A673 (cell line): ENCODE measurements at regions not wholly inside any gene's neighbourhood (a gene's known extent, or its start where the extent isn't known, plus 50 kb on each side); places are given as distances from the start of the nearest gene placed in this dataset.

Source experiments
- BruUV-seq: library from RNA; stranded (reverse); fragments of 400-500 nt; replicated peaks from 2 replicates; lab custom pipeline; 2021; lab: Mats Ljungman, UMichigan
- CTCF ChIA-PET: fragments of 300-600 bp; sonication (Branson Sonifier 250); formaldehyde crosslinking; loops from one replicate; lab custom pipeline; 2022; ENCODE audit warnings: antibody characterized with exemption; lab: Charles Lee
- POLR2A ChIA-PET: fragments of 300-600 bp; sonication (Branson Sonifier 250); formaldehyde crosslinking; loops from one replicate; lab custom pipeline; 2022; ENCODE audit warnings: antibody characterized with exemption; ENCODE audit not compliant: low non-redundant PET; lab: Charles Lee
- DNase-seq: peaks from one replicate; pipeline ENCODE4 v3.0.0-alpha.2; 2015; ENCODE audit warnings: low spot score
- H3K27ac ChIP-seq: fragments of 200-600 bp; sonication (generic); 2 replicates; pipeline ENCODE4 v1.5.1; 2016; ENCODE audit warnings: mixed run types, low read depth, mild to moderate bottlenecking, mixed read lengths, antibody characterized with exemption, low read length; ENCODE audit not compliant: poor library complexity, severe bottlenecking
- H3K27me3 ChIP-seq: fragments of 200-600 bp; sonication (generic); replicated peaks from 2 replicates; pipeline ENCODE4 v1.6.1; 2017; ENCODE audit warnings: mixed run types, low read depth, mild to moderate bottlenecking, mixed read lengths, antibody characterized with exemption, low read length; ENCODE audit not compliant: insufficient read depth, poor library complexity
- H3K36me3 ChIP-seq: fragments of 200-600 bp; sonication (generic); 2 replicates; pipeline ENCODE4 v1.6.1; 2016; ENCODE audit warnings: mixed run types, mild to moderate bottlenecking, mixed read lengths, antibody characterized with exemption, low read length; ENCODE audit not compliant: insufficient read depth, poor library complexity, severe bottlenecking
- H3K4me1 ChIP-seq: fragments of 200-600 bp; sonication (generic); 2 replicates; pipeline ENCODE4 v1.6.1; 2017; ENCODE audit warnings: mixed run types, mild to moderate bottlenecking, mixed read lengths, antibody characterized with exemption, low read length; ENCODE audit not compliant: insufficient read depth, poor library complexity, severe bottlenecking
- H3K4me3 ChIP-seq: fragments of 200-600 bp; sonication (generic); 2 replicates; pipeline ENCODE4 v1.5.1; 2016; ENCODE audit warnings: low read depth, mixed run types, mild to moderate bottlenecking, mixed read lengths, low read length; ENCODE audit not compliant: poor library complexity, severe bottlenecking
- H3K9me3 ChIP-seq: fragments of 200-600 bp; sonication (generic); 2 replicates; pipeline ENCODE4 v1.6.1; 2016; ENCODE audit warnings: mixed run types, low read depth, mild to moderate bottlenecking, mixed read lengths, antibody characterized with exemption, low read length; ENCODE audit not compliant: poor library complexity, severe bottlenecking
- CTCF ChIP-seq: fragments of 300-800, 200-600 bp; sonication (generic); conservative IDR thresholded peaks from 2 replicates; pipeline ENCODE4 v1.5.1; 2017; ENCODE audit warnings: low read depth, mild to moderate bottlenecking, antibody characterized with exemption, low read length, moderate library complexity, mixed read lengths
- EZH2 ChIP-seq: fragments of 200-600 bp; sonication (generic); IDR thresholded peaks from 2 replicates; pipeline ENCODE4 v1.6.1; 2017; ENCODE audit warnings: borderline replicate concordance, low read depth, mild to moderate bottlenecking, mixed read lengths, antibody characterized with exemption, low read length; ENCODE audit not compliant: poor library complexity, severe bottlenecking
- intact Hi-C: fragments of 100-400 bp; cut with micrococcal nuclease; formaldehyde crosslinking; loops from one replicate; pipeline ENCODE4 v1.10.0; 2022; ENCODE audit not compliant: unreplicated experiment

GRCh38 chr2:56088411-56088810, 95.4 kb upstream of the CCDC85A start:
- no peak overlapping the region for H3K27ac ChIP-seq
- TF ChIP-seq EZH2 = no peak
- TF ChIP-seq CTCF = no peak
- CTCF ChIA-PET = no interaction called here
- no peak overlapping the region for H3K4me3 ChIP-seq
- no peaks in the 10 kb centered on the region for H3K36me3 ChIP-seq
- DNase-seq = no peak
- H3K9me3 ChIP-seq = no peaks in the 10 kb centered on the region
- H3K27me3 ChIP-seq = peaks cover 16% of the 10 kb centered on the region
- POLR2A ChIA-PET = interaction anchor here (0.8 kb wide), 1 partner anchor 1534 kb away, joined by 4 read pairs; no protein-coding TSS in a partner anchor
- no peaks in the 10 kb centered on the region for H3K4me1 ChIP-seq
- intact Hi-C loops = no loop called here
- BruUV-seq = no TSS peak

GRCh38 chr2:56089931-56090330, 93.9 kb upstream of the CCDC85A start:
- no peak overlapping the region for H3K27ac ChIP-seq
- no peaks in the 10 kb centered on the region for H3K4me1 ChIP-seq
- no TSS peak for BruUV-seq
- no peak for DNase-seq
- H3K27me3 ChIP-seq = peaks cover 16% of the 10 kb centered on the region
- no peaks in the 10 kb centered on the region for H3K36me3 ChIP-seq
- TF ChIP-seq CTCF = no peak
- TF ChIP-seq EZH2 = no peak
- POLR2A ChIA-PET = no interaction called here
- CTCF ChIA-PET = no interaction called here
- H3K9me3 ChIP-seq = no peaks in the 10 kb centered on the region
- no peak overlapping the region for H3K4me3 ChIP-seq
- intact Hi-C loops = no loop called here

- intact Hi-C loops = no loop called here
These were observed 83.8 kb upstream of the CCDC85A start for GRCh38 chr2:56099963-56100362.

More at GRCh38 chr2:56099963-56100362, 83.8 kb upstream of the CCDC85A start:
- POLR2A ChIA-PET = no interaction called here
- Histone ChIP-seq H3K4me1 (no peaks in the 10 kb centered on the region), H3K27me3 (peaks cover 13% of the 10 kb centered on the region), H3K9me3 (no peaks in the 10 kb centered on the region), H3K27ac (no peak overlapping the region), H3K36me3 (no peaks in the 10 kb centered on the region), H3K4me3 (no peak overlapping the region)
- BruUV-seq = no TSS peak
- DNase-seq = no peak
- TF ChIP-seq CTCF (no peak), EZH2 (no peak)
- CTCF ChIA-PET = no interaction called here
